22Rv1 (cell line): ENCODE measurements at regions not wholly inside any gene's neighbourhood (a gene's known extent, or its start where the extent isn't known, plus 50 kb on each side); places are given as distances from the start of the nearest gene placed in this dataset.

Experiments used
- CTCF ChIP-seq: fragments of 450-650 bp; IDR thresholded peaks from 2 replicates; pipeline ENCODE4 v1.5.1; 2017; ENCODE audit warnings: mild to moderate bottlenecking
- ZFX ChIP-seq: fragments of 450-650 bp; IDR thresholded peaks from 2 replicates; pipeline ENCODE4 v1.6.1; 2017; ENCODE audit warnings: antibody characterized with exemption, borderline replicate concordance

GRCh38 chr16:60166111-60166510, 1432.0 kb upstream of the GOT2 start:
- TF ChIP-seq CTCF, result no peak
- TF ChIP-seq ZFX, result no peak
